Adrenal gland (tissue), 9 donors: ENCODE measurements at regions not wholly inside any gene's neighbourhood (a gene's known extent, or its start where the extent isn't known, plus 50 kb on each side); places are given as distances from the start of the nearest gene placed in this dataset.

Source experiments
- DNase-seq, 7 donors: peaks; one replicate each; pipeline ENCODE4 v3.0.0-alpha.2; 2019 to 2020
- H3K27ac ChIP-seq, 5 donors: fragments of 200-600 bp; sonication (generic) in 4 of 5; 1 replicate in 3 of 5; 2 replicates in 2 of 5; pipeline versions ENCODE4 v1.5.1 to v1.8.0; 2016 to 2020; ENCODE audit warnings: mild to moderate bottlenecking in 1 of 5
- H3K27me3 ChIP-seq: fragments of 200-600 bp; 2 replicates; pipeline ENCODE4 v1.8.0; 2021
- H3K36me3 ChIP-seq, 2 donors: fragments of 200-600 bp; replicated peaks in 1 of 2; 1 replicate in 1 of 2; 2 replicates in 1 of 2; pipeline versions ENCODE4 v1.5.1 to v1.8.0; 2018 to 2022
- H3K4me1 ChIP-seq, 2 donors: fragments of 200-600 bp; replicated peaks in 1 of 2; 1 replicate in 1 of 2; 2 replicates in 1 of 2; pipeline versions ENCODE4 v1.5.1 to v1.8.0; 2018 to 2021
- H3K4me3 ChIP-seq, 4 donors: fragments of 200-600 bp; sonication (generic) in 3 of 4; one replicate each; pipeline ENCODE4 v1.5.1; 2016 to 2018
- H3K9me3 ChIP-seq, 3 donors: fragments of 200-600 bp; sonication (generic) in 1 of 3; replicated peaks in 1 of 3; 1 replicate in 2 of 3; 2 replicates in 1 of 3; pipeline versions ENCODE4 v1.5.1 to v1.8.0; 2016 to 2021
- POLR2A ChIP-seq, 2 donors: fragments of 450-650 bp; IDR thresholded peaks; one replicate each; pipeline ENCODE4 v1.6.1; 2017; ENCODE audit warnings: antibody characterized with exemption in 2 of 2, mild to moderate bottlenecking in 2 of 2, moderate library complexity in 1 of 2
- WGBS, 4 donors: extraction: QIAGEN DNeasy Blood & Tissue Kit in 2 of 4; methylation state at CpG; one replicate each; pipeline versions ENCODE4 v1.1.5 to v1.1.7; 2013 to 2017; 5-methylcytosine and 5-hydroxymethylcytosine counted together
- intact Hi-C, 2 donors: fragments of 100-400 bp; cut with DNase I; formaldehyde crosslinking; loops; one replicate each; pipeline versions ENCODE4 v1.14.1 to v1.15.0; 2022 to 2023
- TF ChIP-seq, protein P1 (sequence below), 6 experiments: fragments of 450-650 bp in 4 of 6; fragments of 200-600 bp in 2 of 6; sonication (generic) in 1 of 6; IDR thresholded peaks; 1 replicate in 5 of 6; 2 replicates in 1 of 6; pipeline versions ENCODE4 v1.5.1 to v1.8.0; 2016 to 2021; ENCODE audit warnings: antibody characterized with exemption in 6 of 6, mild to moderate bottlenecking in 2 of 6, moderate library complexity in 1 of 6
- donor health status: healthy with polysubstance abuse.
- donor health status: Bipolar disorder and iron deficiency.
- donor health status: DM: yes; HTN: yes; CAD: no.
- donor health status: DM: no; HTN: no; CAD: no.
- donor health status: DM: no; HTN: no; CAD: no.

DNA sequence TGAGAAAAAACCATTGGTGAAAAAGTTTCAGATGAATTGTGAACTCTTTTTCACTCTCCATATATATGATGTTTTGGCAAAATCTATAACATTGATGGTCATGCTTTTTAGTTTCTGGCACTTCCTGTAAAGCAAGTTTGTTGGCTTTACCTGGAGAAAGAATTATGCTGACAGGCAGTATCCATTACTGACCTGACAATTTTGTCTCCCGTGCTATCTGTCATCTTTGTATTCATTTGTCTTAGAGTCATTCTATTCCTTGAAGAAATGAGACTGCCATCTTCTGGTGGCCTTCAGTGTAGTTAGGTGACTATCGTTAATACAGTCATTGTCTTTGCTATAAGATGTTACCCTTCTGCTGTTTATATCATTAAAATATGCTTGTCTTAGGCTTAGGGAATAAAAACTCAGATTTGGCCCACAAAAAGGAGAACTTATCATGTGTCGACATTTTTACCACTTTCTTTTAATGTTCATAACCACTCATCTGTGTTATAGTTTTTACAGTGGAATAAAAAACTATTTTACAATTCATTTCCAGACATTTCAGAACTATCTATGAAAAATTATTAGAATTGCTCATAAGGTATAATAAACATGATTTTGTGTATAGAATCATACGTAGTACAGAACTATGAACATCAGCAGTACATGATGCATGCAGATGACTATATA is 707.0 kb downstream of the EPM2A start:
- TF ChIP-seq, protein P1, sequence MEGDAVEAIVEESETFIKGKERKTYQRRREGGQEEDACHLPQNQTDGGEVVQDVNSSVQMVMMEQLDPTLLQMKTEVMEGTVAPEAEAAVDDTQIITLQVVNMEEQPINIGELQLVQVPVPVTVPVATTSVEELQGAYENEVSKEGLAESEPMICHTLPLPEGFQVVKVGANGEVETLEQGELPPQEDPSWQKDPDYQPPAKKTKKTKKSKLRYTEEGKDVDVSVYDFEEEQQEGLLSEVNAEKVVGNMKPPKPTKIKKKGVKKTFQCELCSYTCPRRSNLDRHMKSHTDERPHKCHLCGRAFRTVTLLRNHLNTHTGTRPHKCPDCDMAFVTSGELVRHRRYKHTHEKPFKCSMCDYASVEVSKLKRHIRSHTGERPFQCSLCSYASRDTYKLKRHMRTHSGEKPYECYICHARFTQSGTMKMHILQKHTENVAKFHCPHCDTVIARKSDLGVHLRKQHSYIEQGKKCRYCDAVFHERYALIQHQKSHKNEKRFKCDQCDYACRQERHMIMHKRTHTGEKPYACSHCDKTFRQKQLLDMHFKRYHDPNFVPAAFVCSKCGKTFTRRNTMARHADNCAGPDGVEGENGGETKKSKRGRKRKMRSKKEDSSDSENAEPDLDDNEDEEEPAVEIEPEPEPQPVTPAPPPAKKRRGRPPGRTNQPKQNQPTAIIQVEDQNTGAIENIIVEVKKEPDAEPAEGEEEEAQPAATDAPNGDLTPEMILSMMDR (IDR thresholded peaks at IDR 0.05) = peak in 5 of 6 experiments; percentile 15 to 48 (median 30)
- no peak for TF ChIP-seq POLR2A (IDR thresholded peaks at IDR 0.05)
- H3K36me3 ChIP-seq = no peaks in the 10 kb centered on the region
- H3K9me3 ChIP-seq = no peaks in the 10 kb centered on the region
- no peaks in the 10 kb centered on the region for H3K27me3 ChIP-seq
- H3K4me3 ChIP-seq = no peak overlapping the region
- intact Hi-C loops = no loop called here
- H3K27ac ChIP-seq = no peak overlapping the region
- peak in 2 of 7 donors; percentile 5 to 18 for DNase-seq
- no peaks in the 10 kb centered on the region for H3K4me1 ChIP-seq
- 37 to 49% (median 40%) methylated on average over 4 of the region's 4 CpGs for WGBS, 4 donors

DNA sequence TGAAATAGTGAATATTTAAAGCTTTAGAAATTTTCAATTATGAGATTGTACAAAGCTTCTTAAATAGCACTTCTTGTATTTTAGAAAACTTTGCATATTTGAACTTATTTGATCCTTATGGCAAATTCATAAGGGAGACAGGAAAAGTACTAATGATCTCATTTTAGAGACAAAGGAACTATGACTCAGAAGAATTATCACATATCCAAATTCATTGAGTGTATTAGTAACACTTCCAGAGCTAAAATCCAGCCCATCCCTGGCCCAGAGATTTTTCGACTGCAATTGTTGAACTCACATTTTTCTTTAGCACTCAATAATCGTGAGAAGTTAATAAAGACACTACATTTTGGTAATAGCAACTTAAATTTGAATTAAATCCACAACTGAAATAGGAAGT is 704.3 kb downstream of the EPM2A start:
- Histone ChIP-seq H3K4me1 (no peaks in the 10 kb centered on the region), H3K27ac (no peak overlapping the region), H3K9me3 (no peaks in the 10 kb centered on the region), H3K27me3 (no peaks in the 10 kb centered on the region), H3K36me3 (no peaks in the 10 kb centered on the region), H3K4me3 (no peak overlapping the region)
- TF ChIP-seq, protein P1 (IDR thresholded peaks at IDR 0.05) = no peak
- TF ChIP-seq POLR2A (IDR thresholded peaks at IDR 0.05) = no peak
- DNase-seq = no peak
- intact Hi-C loops = no loop called here
- WGBS, 4 donors = 72 to 85% (median 78%) methylated on average over 2 of the region's 2 CpGs

DNA sequence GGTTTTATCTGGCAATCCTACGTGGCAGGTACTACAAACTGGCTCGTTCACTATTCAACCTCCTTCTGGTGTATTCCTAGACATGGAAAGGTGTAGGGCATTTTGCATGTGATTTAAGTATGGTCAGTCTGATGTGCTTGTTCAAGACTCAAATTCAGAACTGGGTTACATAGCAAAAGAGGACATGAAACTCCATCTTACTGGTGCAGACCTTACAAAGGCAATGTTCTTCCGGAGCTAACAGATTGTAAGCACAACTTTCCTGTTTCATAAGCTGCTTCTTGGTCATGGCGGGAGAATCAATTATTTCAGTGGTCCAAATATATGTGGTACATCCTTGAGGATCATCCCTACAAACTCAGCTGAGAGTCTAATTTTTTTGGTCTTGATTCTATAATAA is 703.4 kb downstream of the EPM2A start:
- Histone ChIP-seq H3K4me3 (no peak overlapping the region), H3K9me3 (no peaks in the 10 kb centered on the region), H3K36me3 (no peaks in the 10 kb centered on the region), H3K27ac (no peak overlapping the region), H3K27me3 (no peaks in the 10 kb centered on the region), H3K4me1 (no peaks in the 10 kb centered on the region)
- DNase-seq = no peak
- no peak for TF ChIP-seq POLR2A (IDR thresholded peaks at IDR 0.05)
- TF ChIP-seq, protein P1 (IDR thresholded peaks at IDR 0.05) = no peak
- intact Hi-C loops = no loop called here
- WGBS, 4 donors = 66 to 92% (median 82%) methylated on average over 4 of the region's 4 CpGs

DNA sequence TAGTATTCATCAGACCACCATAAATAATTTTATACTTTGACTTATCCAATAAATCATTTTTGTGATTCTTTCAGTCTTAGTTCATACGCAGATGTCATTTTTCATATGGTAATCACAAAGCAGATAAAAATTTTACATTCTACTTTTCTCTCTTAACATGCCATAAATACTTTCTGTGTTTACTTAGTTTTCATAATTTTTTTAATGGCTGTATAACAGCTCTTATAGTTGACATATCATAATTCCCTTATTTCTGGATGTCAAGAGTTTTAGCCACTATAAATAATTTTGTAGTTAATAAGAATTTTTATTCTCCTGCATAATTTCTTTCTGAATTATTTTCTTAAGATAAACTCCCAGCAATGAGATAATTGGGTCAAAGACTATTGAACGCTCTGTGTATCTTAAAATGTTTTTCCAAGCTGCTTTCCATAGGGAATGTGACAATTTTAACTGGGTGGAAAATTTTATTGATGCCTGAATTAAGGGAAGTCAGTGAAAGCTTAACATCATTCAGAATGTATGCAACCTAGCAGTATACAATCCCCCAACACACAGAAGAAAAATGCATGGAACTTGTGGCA is 702.7 kb downstream of the EPM2A start:
- no peak for DNase-seq
- H3K9me3 ChIP-seq = no peaks in the 10 kb centered on the region
- no peak for TF ChIP-seq POLR2A (IDR thresholded peaks at IDR 0.05)
- TF ChIP-seq, protein P1 (IDR thresholded peaks at IDR 0.05) = no peak
- no peaks in the 10 kb centered on the region for H3K27me3 ChIP-seq
- no peaks in the 10 kb centered on the region for H3K4me1 ChIP-seq
- no peaks in the 10 kb centered on the region for H3K36me3 ChIP-seq
- H3K4me3 ChIP-seq = no peak overlapping the region
- H3K27ac ChIP-seq = no peak overlapping the region
- intact Hi-C loops = no loop called here
- 72 to 92% (median 75%) methylated on average over 2 of the region's 2 CpGs for WGBS, 4 donors
